ENCODE measurements at regions not wholly inside any gene's neighbourhood (a gene's known extent, or its start where the extent isn't known, plus 50 kb on each side); places are given as distances from the start of the nearest gene placed in this dataset.
"Not testable (repeated sequence)": the region's sequence is repeated elsewhere in the genome, so short reads cannot be mapped to it uniquely, and the experiment has no call there.

GRCh38 chr16:70023956-70024355, 72.8 kb downstream of the CLEC18A start:
- TF ChIP-seq BCL11A (tag by site-specific recombination; IDR thresholded peaks at IDR 0.05; ENCODE audit: low read depth); CTCF (tag by site-specific recombination; IDR thresholded peaks at IDR 0.05); HOXD13 (CRISPR knock-in tag; IDR thresholded peaks at IDR 0.05; ENCODE audit: borderline replicate concordance); HOXC10 (CRISPR knock-in tag; IDR thresholded peaks at IDR 0.05); ZNF274 (IDR thresholded peaks at IDR 0.05; ENCODE audit: low read length); ZNF274 (tag by site-specific recombination; IDR thresholded peaks at IDR 0.05; ENCODE audit: borderline replicate concordance); ZNF639 (tag by site-specific recombination; IDR thresholded peaks at IDR 0.05); ZNF311 (tag by site-specific recombination; IDR thresholded peaks at IDR 0.05; ENCODE audit: borderline replicate concordance); ZNF510 (tag by site-specific recombination; IDR thresholded peaks at IDR 0.05; ENCODE audit: insufficient replicate concordance); ZNF335 (tag by site-specific recombination; conservative IDR thresholded peaks at IDR 0.05); REST (tag by site-specific recombination; IDR thresholded peaks at IDR 0.05); TCF7L2 (IDR thresholded peaks at IDR 0.05; ENCODE audit: borderline replicate concordance, low read depth, low read length): not testable (repeated sequence)
